ENCODE measurements at regions not wholly inside any gene's neighbourhood (a gene's known extent, or its start where the extent isn't known, plus 50 kb on each side); places are given as distances from the start of the nearest gene placed in this dataset.

- TF ChIP-seq CTCF (conservative IDR thresholded peaks at IDR 0.05; ENCODE audit: low read depth in 2 of 2) (no peak), EZH2phosphoT487 (IDR thresholded peaks at IDR 0.05; ENCODE audit: unreplicated experiment) (no peak)
Observed at GRCh38 chr3:17927036-17927435, 184.6 kb upstream of the TBC1D5 start.
